ENCODE measurements at regions not wholly inside any gene's neighbourhood (a gene's known extent, or its start where the extent isn't known, plus 50 kb on each side); places are given as distances from the start of the nearest gene placed in this dataset.

- Histone ChIP-seq H3K27ac (peak overlapping the region; percentile 83), H3K9me3 (no peaks in the 10 kb centered on the region), H3K36me3 (no peaks in the 10 kb centered on the region), H3K4me1 (peaks cover 51% of the 10 kb centered on the region), H3K27me3 (no peaks in the 10 kb centered on the region), H3K4me3 (no peak overlapping the region)
- peak; percentile 70 for ATAC-seq
- peak; percentile 91 for DNase-seq
- TF ChIP-seq CTCF (IDR thresholded peaks at IDR 0.05), result no peak
- intact Hi-C loops (cut with DNase I), result no loop called here
These were observed 62.7 kb upstream of the KLF13 start for GRCh38 chr15:31263751-31264558.

GRCh38 chr15:31264559-31265089, 62.0 kb upstream of the KLF13 start:
- Histone ChIP-seq H3K27ac (peak overlapping the region; percentile 83), H3K4me1 (peaks cover 51% of the 10 kb centered on the region), H3K36me3 (no peaks in the 10 kb centered on the region), H3K27me3 (no peaks in the 10 kb centered on the region), H3K4me3 (no peak overlapping the region), H3K9me3 (no peaks in the 10 kb centered on the region)
- intact Hi-C loops (cut with DNase I), result no loop called here
- TF ChIP-seq CTCF (IDR thresholded peaks at IDR 0.05), result no peak
- ATAC-seq, result no peak
- DNase-seq, result peak; percentile 49

- no peaks in the 10 kb centered on the region for H3K36me3 ChIP-seq
- H3K4me1 ChIP-seq, result peaks cover 51% of the 10 kb centered on the region
- peak; percentile 71 for DNase-seq
- TF ChIP-seq CTCF (IDR thresholded peaks at IDR 0.05), result no peak
- H3K9me3 ChIP-seq, result no peaks in the 10 kb centered on the region
- ATAC-seq, result peak; percentile 21
- peak overlapping the region; percentile 83 for H3K27ac ChIP-seq
- intact Hi-C loops (cut with DNase I), result no loop called here
- H3K27me3 ChIP-seq, result no peaks in the 10 kb centered on the region
- H3K4me3 ChIP-seq, result no peak overlapping the region
These were observed 61.4 kb upstream of the KLF13 start for GRCh38 chr15:31265090-31265870.

DNA sequence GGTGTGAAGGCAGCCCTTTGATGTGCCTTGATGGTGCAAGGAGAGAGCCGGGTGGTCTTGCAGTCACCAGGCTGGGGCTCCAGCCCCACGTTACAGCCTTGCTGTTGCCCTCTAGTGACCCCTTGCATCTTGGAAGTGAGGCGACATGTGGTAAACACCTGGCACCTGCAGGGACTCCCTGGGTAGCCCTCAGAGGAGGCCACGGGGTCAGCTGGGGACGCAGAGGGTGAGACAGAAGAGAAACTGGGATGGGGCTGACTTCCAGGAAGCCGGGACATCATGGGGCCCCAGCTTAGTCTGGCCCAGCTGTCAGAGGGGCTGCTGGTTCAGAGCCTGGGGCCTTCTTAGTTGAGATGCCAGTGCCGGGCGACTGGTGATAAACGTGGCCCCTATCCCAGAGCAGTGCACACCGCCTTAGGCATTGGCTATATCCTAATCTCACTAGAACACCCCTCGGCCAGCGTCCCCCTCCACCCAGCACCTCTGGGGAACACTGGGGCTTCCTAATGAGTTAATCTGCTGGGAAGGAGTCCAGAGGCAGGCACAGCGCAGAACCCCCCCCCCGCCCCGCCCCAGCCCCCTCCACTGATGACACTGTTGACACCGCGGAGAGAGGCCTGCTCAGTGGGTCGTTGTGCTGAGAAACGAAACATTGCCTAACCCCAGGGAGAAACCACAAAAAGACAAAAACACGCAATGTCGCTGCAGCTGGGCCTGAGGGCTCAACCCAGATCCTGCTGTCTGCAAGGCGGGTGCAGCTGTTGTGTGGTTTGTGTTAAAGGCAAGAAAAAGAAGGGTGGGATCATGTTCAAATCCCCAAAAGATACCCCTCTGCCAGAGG, 60.5 kb upstream of the KLF13 start:
- DNase-seq (peak; percentile 64), ATAC-seq (peak; percentile 25)
- H3K4me3 ChIP-seq, result no peak overlapping the region
- H3K27me3 ChIP-seq, result no peaks in the 10 kb centered on the region
- H3K4me1 ChIP-seq, result peaks cover 51% of the 10 kb centered on the region
- no peaks in the 10 kb centered on the region for H3K9me3 ChIP-seq
- intact Hi-C loops (cut with DNase I), result no loop called here
- H3K36me3 ChIP-seq, result no peaks in the 10 kb centered on the region
- H3K27ac ChIP-seq, result peak overlapping the region; percentile 73
- no peak for TF ChIP-seq CTCF (IDR thresholded peaks at IDR 0.05)

DNA sequence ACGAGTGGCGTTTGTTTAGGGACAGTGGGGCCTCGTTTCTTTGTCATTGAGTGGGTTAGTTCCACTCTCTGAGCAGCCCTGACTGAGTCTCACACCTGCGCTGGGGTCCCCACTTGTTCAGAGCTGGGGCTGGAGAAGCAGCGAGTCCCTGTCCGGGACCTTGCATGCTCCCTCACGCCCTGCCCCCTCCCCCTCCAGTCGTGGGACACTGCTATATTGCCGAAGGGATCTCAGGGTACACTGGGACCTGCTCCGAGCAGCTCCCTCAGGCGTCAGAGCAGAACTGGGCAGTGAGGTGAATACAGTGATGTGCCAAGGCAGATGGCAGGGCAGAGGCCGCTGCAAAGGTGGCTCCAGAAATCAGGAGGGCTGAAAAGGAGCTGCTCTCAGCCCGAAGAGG, 59.9 kb upstream of the KLF13 start:
- DNase-seq, result no peak
- Histone ChIP-seq H3K36me3 (no peaks in the 10 kb centered on the region), H3K27ac (peak overlapping the region; percentile 73), H3K4me1 (peaks cover 51% of the 10 kb centered on the region), H3K27me3 (no peaks in the 10 kb centered on the region), H3K4me3 (no peak overlapping the region), H3K9me3 (no peaks in the 10 kb centered on the region)
- intact Hi-C loops (cut with DNase I), result no loop called here
- no peak for TF ChIP-seq CTCF (IDR thresholded peaks at IDR 0.05)
- ATAC-seq, result no peak

Data from upper lobe of right lung (tissue), 1 donor.